Neural cell (in vitro differentiated cells): ENCODE measurements at regions not wholly inside any gene's neighbourhood (a gene's known extent, or its start where the extent isn't known, plus 50 kb on each side); places are given as distances from the start of the nearest gene placed in this dataset.

Experiments used
- H2AFZ ChIP-seq: fragments of 200-600, 300-800 bp; sonication (generic), shearing (Covaris generic); 2 replicates; pipeline ENCODE4 v1.6.0; 2014; ENCODE audit warnings: low read depth, mild to moderate bottlenecking, antibody characterized with exemption, low read length, moderate library complexity
- H3F3A ChIP-seq: fragments of 200-600 bp; shearing (Covaris generic); 2 replicates; pipeline ENCODE4 v1.6.1; 2016; ENCODE audit warnings: mild to moderate bottlenecking, moderate library complexity, mixed read lengths, antibody characterized with exemption, low read length; ENCODE audit not compliant: insufficient read depth, poor library complexity, severe bottlenecking
- H3K27ac ChIP-seq: fragments of 200-600, 300-800 bp; sonication (generic), shearing (Covaris generic); 2 replicates; pipeline ENCODE4 v1.5.1; 2014; ENCODE audit warnings: mild to moderate bottlenecking, low read length, moderate library complexity
- H3K27me3 ChIP-seq: fragments of 300-800, 200-600 bp; sonication (generic), shearing (Covaris generic); 2 replicates; pipeline ENCODE4 v1.6.0; 2014; ENCODE audit warnings: mild to moderate bottlenecking, low read depth, low read length, moderate library complexity; ENCODE audit not compliant: insufficient read depth
- H3K36me3 ChIP-seq: fragments of 300-800, 200-600 bp; sonication (generic), shearing (Covaris generic); 2 replicates; pipeline ENCODE4 v1.5.1; 2014; ENCODE audit warnings: mild to moderate bottlenecking, antibody characterized with exemption, low read length, moderate library complexity; ENCODE audit not compliant: insufficient read depth
- H3K4me2 ChIP-seq: fragments of 300-800, 200-600 bp; sonication (generic), shearing (Covaris generic); 2 replicates; pipeline ENCODE4 v1.6.0; 2014; ENCODE audit warnings: mild to moderate bottlenecking, low read length
- H3K4me3 ChIP-seq: fragments of 300-800, 200-600 bp; sonication (generic), shearing (Covaris generic); 2 replicates; pipeline ENCODE4 v1.5.1; 2014; ENCODE audit warnings: mild to moderate bottlenecking, low read length, moderate library complexity
- H3K79me2 ChIP-seq: fragments of 200-600 bp; shearing (Covaris generic); replicated peaks from 2 replicates; pipeline ENCODE4 v1.6.0; 2014; ENCODE audit warnings: mild to moderate bottlenecking, low read length, moderate library complexity; ENCODE audit not compliant: insufficient read depth
- H3K9ac ChIP-seq: fragments of 300-800, 200-600 bp; sonication (generic), shearing (Covaris generic); 2 replicates; pipeline ENCODE4 v1.6.1; 2016; ENCODE audit warnings: mild to moderate bottlenecking, low read length, mixed read lengths
- H3K9me2 ChIP-seq: fragments of 200-600 bp; shearing (Covaris generic); 2 replicates; pipeline ENCODE4 v1.6.1; 2016; ENCODE audit warnings: mild to moderate bottlenecking, low read length, mixed read lengths; ENCODE audit not compliant: insufficient read depth
- H3K9me3 ChIP-seq: fragments of 200-600, 300-800 bp; sonication (generic), shearing (Covaris generic); 2 replicates; pipeline ENCODE4 v1.6.1; 2016; ENCODE audit warnings: mild to moderate bottlenecking, mixed run types, low read length, moderate library complexity, mixed read lengths
- H4K20me1 ChIP-seq: fragments of 200-600 bp; shearing (Covaris generic); 2 replicates; pipeline ENCODE4 v1.6.1; 2016; ENCODE audit warnings: mild to moderate bottlenecking, mixed run types; ENCODE audit not compliant: insufficient read depth
- EP300 ChIP-seq: fragments of 450-650 bp; conservative IDR thresholded peaks from 2 replicates; pipeline ENCODE4 v1.6.1; 2014; ENCODE audit warnings: antibody characterized with exemption, mild to moderate bottlenecking, moderate library complexity; ENCODE audit not compliant: poor library complexity, severe bottlenecking
- EZH2 ChIP-seq: fragments of 200-600, 300-800 bp; shearing (Covaris generic), sonication (generic); IDR thresholded peaks from 2 replicates; pipeline ENCODE4 v1.6.1; 2014; ENCODE audit warnings: antibody characterized with exemption, low read length, borderline replicate concordance, mild to moderate bottlenecking; ENCODE audit not compliant: insufficient read depth, poor library complexity, severe bottlenecking
- MXI1 ChIP-seq: fragments of 450-650 bp; conservative IDR thresholded peaks from 2 replicates; pipeline ENCODE4 v1.6.1; 2014; ENCODE audit warnings: antibody characterized with exemption, mild to moderate bottlenecking; ENCODE audit not compliant: poor library complexity, severe bottlenecking
- POLR2AphosphoS5 ChIP-seq: IDR thresholded peaks from 2 replicates; pipeline ENCODE4 v1.6.1; 2012
- RAD21 ChIP-seq: fragments of 450-650 bp; conservative IDR thresholded peaks from 2 replicates; pipeline ENCODE4 v1.6.1; 2014; ENCODE audit warnings: antibody characterized with exemption, mild to moderate bottlenecking, moderate library complexity
- SMC3 ChIP-seq: fragments of 450-650 bp; conservative IDR thresholded peaks from 2 replicates; pipeline ENCODE4 v1.6.1; 2014; ENCODE audit warnings: antibody characterized with exemption, mild to moderate bottlenecking, moderate library complexity; ENCODE audit not compliant: poor library complexity
- TAF1 ChIP-seq: IDR thresholded peaks from 2 replicates; pipeline ENCODE4 v1.6.1; 2012; ENCODE audit warnings: low read depth
- TF ChIP-seq, protein P1 (sequence below): fragments of 450-650 bp; IDR thresholded peaks from 2 replicates; pipeline ENCODE4 v1.5.1; 2014; ENCODE audit warnings: antibody characterized with exemption, mild to moderate bottlenecking, moderate library complexity; ENCODE audit not compliant: poor library complexity, severe bottlenecking
- TF ChIP-seq, protein P2 (sequence below): IDR thresholded peaks from 2 replicates; pipeline ENCODE4 v1.6.1; 2012; ENCODE audit warnings: borderline replicate concordance

- H3K27me3 ChIP-seq: no peaks in the 10 kb centered on the region
- no peak for TF ChIP-seq RAD21
- no peak for TF ChIP-seq POLR2AphosphoS5
- TF ChIP-seq, protein P1, sequence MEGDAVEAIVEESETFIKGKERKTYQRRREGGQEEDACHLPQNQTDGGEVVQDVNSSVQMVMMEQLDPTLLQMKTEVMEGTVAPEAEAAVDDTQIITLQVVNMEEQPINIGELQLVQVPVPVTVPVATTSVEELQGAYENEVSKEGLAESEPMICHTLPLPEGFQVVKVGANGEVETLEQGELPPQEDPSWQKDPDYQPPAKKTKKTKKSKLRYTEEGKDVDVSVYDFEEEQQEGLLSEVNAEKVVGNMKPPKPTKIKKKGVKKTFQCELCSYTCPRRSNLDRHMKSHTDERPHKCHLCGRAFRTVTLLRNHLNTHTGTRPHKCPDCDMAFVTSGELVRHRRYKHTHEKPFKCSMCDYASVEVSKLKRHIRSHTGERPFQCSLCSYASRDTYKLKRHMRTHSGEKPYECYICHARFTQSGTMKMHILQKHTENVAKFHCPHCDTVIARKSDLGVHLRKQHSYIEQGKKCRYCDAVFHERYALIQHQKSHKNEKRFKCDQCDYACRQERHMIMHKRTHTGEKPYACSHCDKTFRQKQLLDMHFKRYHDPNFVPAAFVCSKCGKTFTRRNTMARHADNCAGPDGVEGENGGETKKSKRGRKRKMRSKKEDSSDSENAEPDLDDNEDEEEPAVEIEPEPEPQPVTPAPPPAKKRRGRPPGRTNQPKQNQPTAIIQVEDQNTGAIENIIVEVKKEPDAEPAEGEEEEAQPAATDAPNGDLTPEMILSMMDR: no peak
- no peak for TF ChIP-seq TAF1
- TF ChIP-seq, protein P2, sequence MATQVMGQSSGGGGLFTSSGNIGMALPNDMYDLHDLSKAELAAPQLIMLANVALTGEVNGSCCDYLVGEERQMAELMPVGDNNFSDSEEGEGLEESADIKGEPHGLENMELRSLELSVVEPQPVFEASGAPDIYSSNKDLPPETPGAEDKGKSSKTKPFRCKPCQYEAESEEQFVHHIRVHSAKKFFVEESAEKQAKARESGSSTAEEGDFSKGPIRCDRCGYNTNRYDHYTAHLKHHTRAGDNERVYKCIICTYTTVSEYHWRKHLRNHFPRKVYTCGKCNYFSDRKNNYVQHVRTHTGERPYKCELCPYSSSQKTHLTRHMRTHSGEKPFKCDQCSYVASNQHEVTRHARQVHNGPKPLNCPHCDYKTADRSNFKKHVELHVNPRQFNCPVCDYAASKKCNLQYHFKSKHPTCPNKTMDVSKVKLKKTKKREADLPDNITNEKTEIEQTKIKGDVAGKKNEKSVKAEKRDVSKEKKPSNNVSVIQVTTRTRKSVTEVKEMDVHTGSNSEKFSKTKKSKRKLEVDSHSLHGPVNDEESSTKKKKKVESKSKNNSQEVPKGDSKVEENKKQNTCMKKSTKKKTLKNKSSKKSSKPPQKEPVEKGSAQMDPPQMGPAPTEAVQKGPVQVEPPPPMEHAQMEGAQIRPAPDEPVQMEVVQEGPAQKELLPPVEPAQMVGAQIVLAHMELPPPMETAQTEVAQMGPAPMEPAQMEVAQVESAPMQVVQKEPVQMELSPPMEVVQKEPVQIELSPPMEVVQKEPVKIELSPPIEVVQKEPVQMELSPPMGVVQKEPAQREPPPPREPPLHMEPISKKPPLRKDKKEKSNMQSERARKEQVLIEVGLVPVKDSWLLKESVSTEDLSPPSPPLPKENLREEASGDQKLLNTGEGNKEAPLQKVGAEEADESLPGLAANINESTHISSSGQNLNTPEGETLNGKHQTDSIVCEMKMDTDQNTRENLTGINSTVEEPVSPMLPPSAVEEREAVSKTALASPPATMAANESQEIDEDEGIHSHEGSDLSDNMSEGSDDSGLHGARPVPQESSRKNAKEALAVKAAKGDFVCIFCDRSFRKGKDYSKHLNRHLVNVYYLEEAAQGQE: no peak
- TF ChIP-seq MXI1: no peak
- no peak for TF ChIP-seq SMC3
- TF ChIP-seq EP300: no peak
- TF ChIP-seq EZH2: no peak
- H3K27ac ChIP-seq: no peak overlapping the region
- no peaks in the 10 kb centered on the region for H3K36me3 ChIP-seq
- no peaks in the 10 kb centered on the region for H3K9me2 ChIP-seq
- H3F3A ChIP-seq: no peaks in the 10 kb centered on the region
- no peaks in the 10 kb centered on the region for H3K79me2 ChIP-seq
- no peak overlapping the region for H3K4me2 ChIP-seq
- H2AFZ ChIP-seq: no peak overlapping the region
- no peak overlapping the region for H3K9ac ChIP-seq
- H3K4me3 ChIP-seq: no peak overlapping the region
- no peaks in the 10 kb centered on the region for H3K9me3 ChIP-seq
- no peaks in the 10 kb centered on the region for H4K20me1 ChIP-seq
These were observed 90.3 kb upstream of the APC start for GRCh38 chr5:112647428-112647827.

DNA sequence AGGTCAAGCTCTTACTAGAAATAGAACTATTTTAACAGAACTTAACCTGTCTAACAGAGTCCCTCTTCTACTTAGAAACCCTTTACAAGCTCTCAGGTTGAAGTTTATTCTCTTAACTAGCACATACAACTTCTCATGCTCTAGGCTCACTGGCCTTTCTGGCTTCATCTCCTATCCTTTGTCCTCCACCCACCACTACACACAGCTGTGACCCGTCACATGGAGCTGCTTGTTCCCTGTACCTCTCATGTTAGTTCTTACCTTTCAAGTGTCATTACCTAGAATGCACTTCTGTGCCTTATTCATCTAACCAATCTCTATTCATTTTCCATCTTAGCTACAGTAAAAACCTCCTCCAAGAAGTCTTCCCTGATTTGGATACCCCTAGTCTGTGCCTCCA is 89.4 kb upstream of the APC start:
- Histone ChIP-seq H4K20me1 (no peaks in the 10 kb centered on the region), H3K9ac (no peak overlapping the region), H3K79me2 (no peaks in the 10 kb centered on the region), H3K9me3 (no peaks in the 10 kb centered on the region), H3K9me2 (no peaks in the 10 kb centered on the region), H3K27me3 (no peaks in the 10 kb centered on the region), H3K36me3 (no peaks in the 10 kb centered on the region), H3K27ac (no peak overlapping the region), H3K4me3 (no peak overlapping the region), H3K4me2 (no peak overlapping the region), H2AFZ (no peak overlapping the region), H3F3A (no peaks in the 10 kb centered on the region)
- TF ChIP-seq, protein P2: no peak
- TF ChIP-seq, protein P1: no peak
- TF ChIP-seq SMC3: no peak
- TF ChIP-seq EP300: no peak
- no peak for TF ChIP-seq POLR2AphosphoS5
- TF ChIP-seq EZH2: no peak
- no peak for TF ChIP-seq TAF1
- no peak for TF ChIP-seq MXI1
